Chondrocyte (in vitro differentiated cells): ENCODE measurements at regions not wholly inside any gene's neighbourhood (a gene's known extent, or its start where the extent isn't known, plus 50 kb on each side); places are given as distances from the start of the nearest gene placed in this dataset.

Source experiments
- DNase-seq: peaks from one replicate; pipeline ENCODE4 v3.0.0; 2021; ENCODE audit warnings: mixed read lengths, low spot score
- H3K27ac Mint-ChIP-seq: one replicate; pipeline ENCODE4 v1.8.0; 2021; ENCODE audit warnings: mild to moderate bottlenecking, moderate library complexity, mixed read lengths; ENCODE audit not compliant: unreplicated experiment
- H3K27me3 Mint-ChIP-seq: 2 replicates; pipeline ENCODE4 v1.8.0; 2021; ENCODE audit warnings: low read depth, mixed read lengths
- H3K36me3 Mint-ChIP-seq: 2 replicates; pipeline ENCODE4 v1.8.0; 2021; ENCODE audit warnings: low read depth, mixed read lengths
- H3K4me1 Mint-ChIP-seq: 2 replicates; pipeline ENCODE4 v1.8.0; 2021; ENCODE audit warnings: low read depth, mild to moderate bottlenecking, mixed read lengths
- H3K4me3 Mint-ChIP-seq: one replicate; pipeline ENCODE4 v1.8.0; 2021; ENCODE audit warnings: mild to moderate bottlenecking, moderate library complexity, mixed read lengths; ENCODE audit not compliant: unreplicated experiment
- H3K9me3 Mint-ChIP-seq: 2 replicates; pipeline ENCODE4 v1.8.0; 2021; ENCODE audit warnings: low read depth, mixed read lengths
- TF ChIP-seq, protein P1 (sequence below): fragments of 200-600 bp; sonication (generic); IDR thresholded peaks from 2 replicates; pipeline ENCODE4 v1.5.0; 2021; ENCODE audit warnings: antibody characterized with exemption, mild to moderate bottlenecking, moderate library complexity

GRCh38 chr9:108278341-108278740 lies 577.4 kb downstream of the ACTL7B start:
- no peak for DNase-seq
- TF ChIP-seq, protein P1, sequence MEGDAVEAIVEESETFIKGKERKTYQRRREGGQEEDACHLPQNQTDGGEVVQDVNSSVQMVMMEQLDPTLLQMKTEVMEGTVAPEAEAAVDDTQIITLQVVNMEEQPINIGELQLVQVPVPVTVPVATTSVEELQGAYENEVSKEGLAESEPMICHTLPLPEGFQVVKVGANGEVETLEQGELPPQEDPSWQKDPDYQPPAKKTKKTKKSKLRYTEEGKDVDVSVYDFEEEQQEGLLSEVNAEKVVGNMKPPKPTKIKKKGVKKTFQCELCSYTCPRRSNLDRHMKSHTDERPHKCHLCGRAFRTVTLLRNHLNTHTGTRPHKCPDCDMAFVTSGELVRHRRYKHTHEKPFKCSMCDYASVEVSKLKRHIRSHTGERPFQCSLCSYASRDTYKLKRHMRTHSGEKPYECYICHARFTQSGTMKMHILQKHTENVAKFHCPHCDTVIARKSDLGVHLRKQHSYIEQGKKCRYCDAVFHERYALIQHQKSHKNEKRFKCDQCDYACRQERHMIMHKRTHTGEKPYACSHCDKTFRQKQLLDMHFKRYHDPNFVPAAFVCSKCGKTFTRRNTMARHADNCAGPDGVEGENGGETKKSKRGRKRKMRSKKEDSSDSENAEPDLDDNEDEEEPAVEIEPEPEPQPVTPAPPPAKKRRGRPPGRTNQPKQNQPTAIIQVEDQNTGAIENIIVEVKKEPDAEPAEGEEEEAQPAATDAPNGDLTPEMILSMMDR, result no peak
- H3K27ac Mint-ChIP-seq, result no peak overlapping the region
- H3K4me3 Mint-ChIP-seq, result no peak overlapping the region
- H3K36me3 Mint-ChIP-seq, result no peaks in the 10 kb centered on the region
- no peaks in the 10 kb centered on the region for H3K27me3 Mint-ChIP-seq
- no peaks in the 10 kb centered on the region for H3K9me3 Mint-ChIP-seq
- H3K4me1 Mint-ChIP-seq, result peaks cover 7% of the 10 kb centered on the region

DNA sequence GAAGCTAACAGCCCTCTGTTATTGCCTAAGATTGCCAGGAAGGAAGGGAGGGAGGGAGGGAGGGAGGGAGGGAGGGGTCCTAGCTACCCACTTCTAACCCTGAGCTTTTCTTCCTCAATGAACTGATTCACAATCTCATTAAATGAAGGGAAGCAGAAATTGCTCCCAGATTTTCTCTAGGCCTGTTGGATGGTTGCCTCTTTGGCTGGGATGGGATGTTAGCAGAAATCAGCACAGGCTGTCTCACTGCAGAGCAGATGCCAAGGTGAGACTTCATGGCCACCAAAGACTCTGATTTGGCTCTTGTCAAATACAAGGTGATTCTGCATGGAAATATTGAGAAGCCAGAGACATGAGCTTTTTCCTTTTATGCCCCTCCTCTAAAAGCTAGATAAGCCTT lies 578.6 kb downstream of the ACTL7B start:
- DNase-seq, result no peak
- Mint-ChIP-seq H3K27me3 (no peaks in the 10 kb centered on the region), H3K36me3 (no peaks in the 10 kb centered on the region), H3K4me3 (no peak overlapping the region), H3K27ac (no peak overlapping the region), H3K9me3 (no peaks in the 10 kb centered on the region), H3K4me1 (peaks cover 13% of the 10 kb centered on the region)
- TF ChIP-seq, protein P1, result no peak

GRCh38 chr9:108275906-108276305 lies 579.9 kb downstream of the ACTL7B start:
- Mint-ChIP-seq H3K4me3 (no peak overlapping the region), H3K27me3 (no peaks in the 10 kb centered on the region), H3K36me3 (no peaks in the 10 kb centered on the region), H3K9me3 (no peaks in the 10 kb centered on the region), H3K27ac (no peak overlapping the region), H3K4me1 (peaks cover 23% of the 10 kb centered on the region)
- DNase-seq, result no peak
- TF ChIP-seq, protein P1, result no peak

- Mint-ChIP-seq H3K27ac (no peak overlapping the region), H3K4me1 (peaks cover 27% of the 10 kb centered on the region), H3K9me3 (no peaks in the 10 kb centered on the region), H3K36me3 (no peaks in the 10 kb centered on the region), H3K4me3 (no peak overlapping the region), H3K27me3 (no peaks in the 10 kb centered on the region)
- TF ChIP-seq, protein P1, result no peak
- no peak for DNase-seq
These were observed 580.8 kb downstream of the ACTL7B start for GRCh38 chr9:108274971-108275370.

- Mint-ChIP-seq H3K27me3 (peaks cover 2% of the 10 kb centered on the region), H3K27ac (no peak overlapping the region), H3K36me3 (no peaks in the 10 kb centered on the region), H3K4me1 (peaks cover 24% of the 10 kb centered on the region), H3K4me3 (no peak overlapping the region), H3K9me3 (no peaks in the 10 kb centered on the region)
- DNase-seq, result no peak
- TF ChIP-seq, protein P1, result no peak
These were observed 581.8 kb downstream of the ACTL7B start for GRCh38 chr9:108273988-108274387.
